CD4-positive, alpha-beta T cell treated with Interleukin-12 subunit alpha and Interleukin-12 subunit beta, for 1 hour (primary cell): ENCODE measurements at regions not wholly inside any gene's neighbourhood (a gene's known extent, or its start where the extent isn't known, plus 50 kb on each side); places are given as distances from the start of the nearest gene placed in this dataset.
"Not testable (repeated sequence)": the region's sequence is repeated elsewhere in the genome, so short reads cannot be mapped to it uniquely, and the experiment has no call there.

Experiments used
- DNase-seq: peaks from one replicate; pipeline ENCODE4 v3.0.0-alpha.2; 2020

- DNase-seq, result no peak
These were observed 159.1 kb upstream of the TTC29 start for GRCh38 chr4:147104768-147105167.

GRCh38 chr4:147108409-147108808 is 162.7 kb upstream of the TTC29 start:
- DNase-seq, result no peak

GRCh38 chr4:147109800-147110199 is 164.1 kb upstream of the TTC29 start:
- DNase-seq, result no peak

GRCh38 chr4:147110473-147111367 is 165.1 kb upstream of the TTC29 start:
- no peak for DNase-seq

- not testable (repeated sequence) for DNase-seq
These were observed 166.5 kb upstream of the TTC29 start for GRCh38 chr4:147112196-147112595.

GRCh38 chr4:147117431-147117830 is 171.8 kb upstream of the TTC29 start:
- no peak for DNase-seq

GRCh38 chr4:147118528-147118927 is 172.9 kb upstream of the TTC29 start:
- DNase-seq, result no peak

GRCh38 chr4:147122685-147123084 is 177.0 kb upstream of the TTC29 start:
- DNase-seq, result no peak

- DNase-seq, result no peak
These were observed 177.5 kb upstream of the TTC29 start for GRCh38 chr4:147123146-147123545.

GRCh38 chr4:147128787-147129186 is 183.1 kb upstream of the TTC29 start:
- no peak for DNase-seq

- DNase-seq, result no peak
These were observed 184.0 kb upstream of the TTC29 start for GRCh38 chr4:147129687-147130086.

GRCh38 chr4:147134536-147135210 is 189.0 kb upstream of the TTC29 start:
- DNase-seq, result no peak

GRCh38 chr4:147136310-147136709 is 190.6 kb upstream of the TTC29 start:
- DNase-seq, result no peak

GRCh38 chr4:147136751-147137150 is 191.1 kb upstream of the TTC29 start:
- no peak for DNase-seq

- no peak for DNase-seq
These were observed 191.6 kb upstream of the TTC29 start for GRCh38 chr4:147137280-147137679.

- DNase-seq, result no peak
These were observed 192.5 kb upstream of the TTC29 start for GRCh38 chr4:147138171-147138570.

- no peak for DNase-seq
These were observed 194.0 kb upstream of the TTC29 start for GRCh38 chr4:147139455-147140198.

GRCh38 chr4:147151763-147152162 is 206.1 kb upstream of the TTC29 start:
- no peak for DNase-seq

- DNase-seq, result no peak
These were observed 212.4 kb upstream of the TTC29 start for GRCh38 chr4:147157860-147158701.

- DNase-seq, result peak; percentile 9
These were observed 215.3 kb upstream of the TTC29 start for GRCh38 chr4:147160908-147161513.

- DNase-seq, result no peak
These were observed 217.6 kb upstream of the TTC29 start for GRCh38 chr4:147163311-147163710.

GRCh38 chr4:147168200-147168599 is 222.5 kb upstream of the TTC29 start:
- not testable (repeated sequence) for DNase-seq
